ENCODE measurements at regions not wholly inside any gene's neighbourhood (a gene's known extent, or its start where the extent isn't known, plus 50 kb on each side); places are given as distances from the start of the nearest gene placed in this dataset.

- no peak overlapping the region for H3K4me3 ChIP-seq (ENCODE audit: low read length in 2 of 2)
- H3K27ac ChIP-seq (ENCODE audit: low read depth in 1 of 2, low read length in 1 of 2), result no peak overlapping the region
- DNase-seq (ENCODE audit: low read depth in 6 of 9, low spot score in 9 of 9), result no peak
- peaks cover 0 to 9% of the 10 kb centered on the region in 2 donors for H3K9me3 ChIP-seq (ENCODE audit: control insufficient read depth in 2 of 2, insufficient read depth in 1 of 2, low read length in 1 of 2)
- 96% methylated on average over 11 of the region's 11 CpGs for whole genome bisulfite sequencing
- H3K4me1 ChIP-seq (ENCODE audit: control insufficient read depth in 2 of 2, insufficient read depth in 2 of 2, low read length in 2 of 2), result no peaks in the 10 kb centered on the region
- no peaks in the 10 kb centered on the region for H3K36me3 ChIP-seq (ENCODE audit: control insufficient read depth in 2 of 2, insufficient read depth in 2 of 2, low read length in 1 of 2)
- H3K27me3 ChIP-seq (ENCODE audit: control insufficient read depth in 2 of 2, insufficient read depth in 1 of 2, low read length in 1 of 2), result no peaks in the 10 kb centered on the region
Observed at GRCh38 chr2:37857575-37858399, 67.3 kb upstream of the RMDN2 start.

GRCh38 chr2:37858400-37858711, 66.7 kb upstream of the RMDN2 start:
- no peak for DNase-seq (ENCODE audit: low read depth in 6 of 9, low spot score in 9 of 9)
- Histone ChIP-seq H3K4me3 (ENCODE audit: low read length in 2 of 2) (no peak overlapping the region), H3K9me3 (ENCODE audit: control insufficient read depth in 2 of 2, insufficient read depth in 1 of 2, low read length in 1 of 2) (peaks cover 0 to 9% of the 10 kb centered on the region in 2 donors), H3K4me1 (ENCODE audit: control insufficient read depth in 2 of 2, insufficient read depth in 2 of 2, low read length in 2 of 2) (no peaks in the 10 kb centered on the region), H3K36me3 (ENCODE audit: control insufficient read depth in 2 of 2, insufficient read depth in 2 of 2, low read length in 1 of 2) (no peaks in the 10 kb centered on the region), H3K27ac (ENCODE audit: low read depth in 1 of 2, low read length in 1 of 2) (no peak overlapping the region), H3K27me3 (ENCODE audit: control insufficient read depth in 2 of 2, insufficient read depth in 1 of 2, low read length in 1 of 2) (no peaks in the 10 kb centered on the region)
- WGBS, result 84% methylated on average over 2 of the region's 2 CpGs

GRCh38 chr2:37858725-37859267, 66.3 kb upstream of the RMDN2 start:
- Histone ChIP-seq H3K27ac (ENCODE audit: low read depth in 1 of 2, low read length in 1 of 2) (no peak overlapping the region), H3K27me3 (ENCODE audit: control insufficient read depth in 2 of 2, insufficient read depth in 1 of 2, low read length in 1 of 2) (no peaks in the 10 kb centered on the region)
- WGBS, result 78% methylated on average over 5 of the region's 5 CpGs

GRCh38 chr2:37862620-37863019, 62.5 kb upstream of the RMDN2 start:
- DNase-seq (ENCODE audit: low read depth in 6 of 9, low spot score in 9 of 9), result no peak
- WGBS, result 90% methylated on average over 5 of the region's 5 CpGs
- Histone ChIP-seq H3K9me3 (ENCODE audit: control insufficient read depth in 2 of 2, insufficient read depth in 1 of 2, low read length in 1 of 2) (peaks cover 0 to 9% of the 10 kb centered on the region in 2 donors), H3K4me3 (ENCODE audit: low read length in 2 of 2) (no peak overlapping the region), H3K4me1 (ENCODE audit: control insufficient read depth in 2 of 2, insufficient read depth in 2 of 2, low read length in 2 of 2) (no peaks in the 10 kb centered on the region), H3K27me3 (ENCODE audit: control insufficient read depth in 2 of 2, insufficient read depth in 1 of 2, low read length in 1 of 2) (no peaks in the 10 kb centered on the region), H3K27ac (ENCODE audit: low read depth in 1 of 2, low read length in 1 of 2) (no peak overlapping the region), H3K36me3 (ENCODE audit: control insufficient read depth in 2 of 2, insufficient read depth in 2 of 2, low read length in 1 of 2) (no peaks in the 10 kb centered on the region)

More at GRCh38 chr2:37858725-37859267, 66.3 kb upstream of the RMDN2 start:
- Histone ChIP-seq H3K4me3 (ENCODE audit: low read length in 2 of 2) (no peak overlapping the region), H3K4me1 (ENCODE audit: control insufficient read depth in 2 of 2, insufficient read depth in 2 of 2, low read length in 2 of 2) (no peaks in the 10 kb centered on the region), H3K36me3 (ENCODE audit: control insufficient read depth in 2 of 2, insufficient read depth in 2 of 2, low read length in 1 of 2) (no peaks in the 10 kb centered on the region), H3K9me3 (ENCODE audit: control insufficient read depth in 2 of 2, insufficient read depth in 1 of 2, low read length in 1 of 2) (peaks cover 0 to 9% of the 10 kb centered on the region in 2 donors)
- DNase-seq (ENCODE audit: low read depth in 6 of 9, low spot score in 9 of 9), result no peak

- Histone ChIP-seq H3K27ac (ENCODE audit: low read depth in 1 of 2, low read length in 1 of 2) (no peak overlapping the region), H3K36me3 (ENCODE audit: control insufficient read depth in 2 of 2, insufficient read depth in 2 of 2, low read length in 1 of 2) (no peaks in the 10 kb centered on the region), H3K9me3 (ENCODE audit: control insufficient read depth in 2 of 2, insufficient read depth in 1 of 2, low read length in 1 of 2) (peaks cover 0 to 5% of the 10 kb centered on the region in 2 donors), H3K27me3 (ENCODE audit: control insufficient read depth in 2 of 2, insufficient read depth in 1 of 2, low read length in 1 of 2) (no peaks in the 10 kb centered on the region), H3K4me1 (ENCODE audit: control insufficient read depth in 2 of 2, insufficient read depth in 2 of 2, low read length in 2 of 2) (no peaks in the 10 kb centered on the region), H3K4me3 (ENCODE audit: low read length in 2 of 2) (no peak overlapping the region)
- DNase-seq (ENCODE audit: low read depth in 6 of 9, low spot score in 9 of 9), result no peak
- 98% methylated on average over 2 of the region's 2 CpGs for WGBS
Observed at GRCh38 chr2:37864217-37864616, 60.9 kb upstream of the RMDN2 start.

GRCh38 chr2:37865640-37866039, 59.4 kb upstream of the RMDN2 start:
- WGBS, result 97% methylated on average over 5 of the region's 5 CpGs
- no peaks in the 10 kb centered on the region for H3K4me1 ChIP-seq (ENCODE audit: control insufficient read depth in 2 of 2, insufficient read depth in 2 of 2, low read length in 2 of 2)
- H3K4me3 ChIP-seq (ENCODE audit: low read length in 2 of 2), result no peak overlapping the region
- H3K27me3 ChIP-seq (ENCODE audit: control insufficient read depth in 2 of 2, insufficient read depth in 1 of 2, low read length in 1 of 2), result no peaks in the 10 kb centered on the region
- DNase-seq (ENCODE audit: low read depth in 6 of 9, low spot score in 9 of 9), result no peak
- H3K27ac ChIP-seq (ENCODE audit: low read depth in 1 of 2, low read length in 1 of 2), result no peak overlapping the region
- no peaks in the 10 kb centered on the region for H3K36me3 ChIP-seq (ENCODE audit: control insufficient read depth in 2 of 2, insufficient read depth in 2 of 2, low read length in 1 of 2)
- no peaks in the 10 kb centered on the region for H3K9me3 ChIP-seq (ENCODE audit: control insufficient read depth in 2 of 2, insufficient read depth in 1 of 2, low read length in 1 of 2)

GRCh38 chr2:37866171-37866934, 58.7 kb upstream of the RMDN2 start:
- no peak overlapping the region for H3K27ac ChIP-seq (ENCODE audit: low read depth in 1 of 2, low read length in 1 of 2)
- no peak for DNase-seq (ENCODE audit: low read depth in 6 of 9, low spot score in 9 of 9)
- WGBS, result 76% methylated on average over 5 of the region's 5 CpGs
- no peaks in the 10 kb centered on the region for H3K36me3 ChIP-seq (ENCODE audit: control insufficient read depth in 2 of 2, insufficient read depth in 2 of 2, low read length in 1 of 2)
- H3K4me1 ChIP-seq (ENCODE audit: control insufficient read depth in 2 of 2, insufficient read depth in 2 of 2, low read length in 2 of 2), result no peaks in the 10 kb centered on the region
- no peaks in the 10 kb centered on the region for H3K9me3 ChIP-seq (ENCODE audit: control insufficient read depth in 2 of 2, insufficient read depth in 1 of 2, low read length in 1 of 2)
- H3K27me3 ChIP-seq (ENCODE audit: control insufficient read depth in 2 of 2, insufficient read depth in 1 of 2, low read length in 1 of 2), result no peaks in the 10 kb centered on the region
- H3K4me3 ChIP-seq (ENCODE audit: low read length in 2 of 2), result no peak overlapping the region

- no peaks in the 10 kb centered on the region for H3K9me3 ChIP-seq (ENCODE audit: control insufficient read depth in 2 of 2, insufficient read depth in 1 of 2, low read length in 1 of 2)
- no peaks in the 10 kb centered on the region for H3K27me3 ChIP-seq (ENCODE audit: control insufficient read depth in 2 of 2, insufficient read depth in 1 of 2, low read length in 1 of 2)
- H3K4me3 ChIP-seq (ENCODE audit: low read length in 2 of 2), result no peak overlapping the region
- DNase-seq (ENCODE audit: low read depth in 6 of 9, low spot score in 9 of 9), result no peak
- no peaks in the 10 kb centered on the region for H3K4me1 ChIP-seq (ENCODE audit: control insufficient read depth in 2 of 2, insufficient read depth in 2 of 2, low read length in 2 of 2)
- no peaks in the 10 kb centered on the region for H3K36me3 ChIP-seq (ENCODE audit: control insufficient read depth in 2 of 2, insufficient read depth in 2 of 2, low read length in 1 of 2)
- no peak overlapping the region for H3K27ac ChIP-seq (ENCODE audit: low read depth in 1 of 2, low read length in 1 of 2)
- 92% methylated on average over 2 of the region's 2 CpGs for WGBS
Observed at GRCh38 chr2:37867166-37867565, 57.9 kb upstream of the RMDN2 start.

GRCh38 chr2:37868866-37869265, 56.2 kb upstream of the RMDN2 start:
- 49% methylated on average over 2 of the region's 2 CpGs for WGBS
- Histone ChIP-seq H3K27ac (ENCODE audit: low read depth in 1 of 2, low read length in 1 of 2) (no peak overlapping the region), H3K4me1 (ENCODE audit: control insufficient read depth in 2 of 2, insufficient read depth in 2 of 2, low read length in 2 of 2) (no peaks in the 10 kb centered on the region), H3K27me3 (ENCODE audit: control insufficient read depth in 2 of 2, insufficient read depth in 1 of 2, low read length in 1 of 2) (no peaks in the 10 kb centered on the region), H3K4me3 (ENCODE audit: low read length in 2 of 2) (no peak overlapping the region), H3K36me3 (ENCODE audit: control insufficient read depth in 2 of 2, insufficient read depth in 2 of 2, low read length in 1 of 2) (no peaks in the 10 kb centered on the region), H3K9me3 (ENCODE audit: control insufficient read depth in 2 of 2, insufficient read depth in 1 of 2, low read length in 1 of 2) (no peaks in the 10 kb centered on the region)
- no peak for DNase-seq (ENCODE audit: low read depth in 6 of 9, low spot score in 9 of 9)

Data from thymus (tissue), 11 donors.